GM19239 (cell line): ENCODE measurements at regions not wholly inside any gene's neighbourhood (a gene's known extent, or its start where the extent isn't known, plus 50 kb on each side); places are given as distances from the start of the nearest gene placed in this dataset.
"Not testable (repeated sequence)": the region's sequence is repeated elsewhere in the genome, so short reads cannot be mapped to it uniquely, and the experiment has no call there.

Experiments used
- DNase-seq: peaks from one replicate; pipeline ENCODE4 v3.0.0; 2011; ENCODE audit warnings: low spot score; ENCODE audit not compliant: insufficient read length
- FAIRE-seq: peaks from 2 replicates; lab custom pipeline; 2011; peaks lifted over from hg19 to GRCh38; lab: Jason Lieb, UNC

GRCh38 chr21:21831036-21831435 is 832.8 kb downstream of the NCAM2 start:
- FAIRE-seq: no peak

GRCh38 chr21:21845901-21846300 is 847.7 kb downstream of the NCAM2 start:
- FAIRE-seq: no peak

More at GRCh38 chr21:21831036-21831435, 832.8 kb downstream of the NCAM2 start:
- no peak for DNase-seq

GRCh38 chr21:21851205-21851604 is 853.0 kb downstream of the NCAM2 start:
- DNase-seq (no peak), FAIRE-seq (no peak)

More at GRCh38 chr21:21845901-21846300, 847.7 kb downstream of the NCAM2 start:
- DNase-seq: no peak

GRCh38 chr21:21851657-21852056 is 853.4 kb downstream of the NCAM2 start:
- FAIRE-seq: no peak
- no peak for DNase-seq

DNA sequence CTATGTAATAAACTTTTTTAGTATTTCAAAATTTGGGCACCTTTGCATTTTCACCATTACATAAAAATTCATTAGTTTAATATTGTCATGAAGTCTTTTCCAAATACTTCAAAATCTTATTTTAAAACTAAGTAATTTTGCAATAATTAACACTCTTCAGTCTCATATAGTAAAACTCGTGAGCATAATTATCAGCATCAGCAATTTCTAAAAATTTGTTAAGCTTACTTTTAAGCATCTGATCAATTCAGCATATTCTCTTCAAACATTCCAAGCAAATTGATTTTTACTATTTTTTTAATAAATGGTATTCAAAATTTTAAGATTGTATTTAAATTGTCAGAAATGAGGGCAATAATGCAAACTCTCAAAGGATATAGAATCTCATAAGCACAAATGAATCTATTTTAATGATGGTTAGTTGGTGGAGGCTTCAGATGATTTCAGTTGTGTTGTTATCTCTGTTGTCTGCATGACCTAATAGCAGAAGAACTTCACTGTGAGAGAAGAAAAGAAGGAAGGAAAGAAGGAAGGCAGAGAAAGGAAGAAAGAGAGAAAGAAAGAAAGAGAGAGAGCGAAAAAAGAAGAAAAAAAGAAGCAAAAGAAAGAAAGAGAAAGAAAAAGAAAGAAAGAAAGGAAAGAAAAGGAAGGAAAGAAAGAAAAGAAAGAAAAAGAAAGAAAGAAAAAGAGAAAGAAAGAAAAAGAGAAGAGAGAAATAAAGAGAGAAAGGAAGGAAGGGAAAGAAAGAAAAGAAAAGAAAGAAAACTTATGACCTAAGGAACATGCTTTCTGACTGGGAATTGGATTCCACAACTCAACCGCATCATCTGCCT is 860.5 kb downstream of the NCAM2 start:
- no peak for FAIRE-seq
- DNase-seq: no peak

- no peak for DNase-seq
- FAIRE-seq: no peak
Measured at GRCh38 chr21:21860888-21861287, 862.7 kb downstream of the NCAM2 start.

GRCh38 chr21:21864321-21864840 is 866.2 kb downstream of the NCAM2 start:
- DNase-seq: no peak
- FAIRE-seq: no peak

DNA sequence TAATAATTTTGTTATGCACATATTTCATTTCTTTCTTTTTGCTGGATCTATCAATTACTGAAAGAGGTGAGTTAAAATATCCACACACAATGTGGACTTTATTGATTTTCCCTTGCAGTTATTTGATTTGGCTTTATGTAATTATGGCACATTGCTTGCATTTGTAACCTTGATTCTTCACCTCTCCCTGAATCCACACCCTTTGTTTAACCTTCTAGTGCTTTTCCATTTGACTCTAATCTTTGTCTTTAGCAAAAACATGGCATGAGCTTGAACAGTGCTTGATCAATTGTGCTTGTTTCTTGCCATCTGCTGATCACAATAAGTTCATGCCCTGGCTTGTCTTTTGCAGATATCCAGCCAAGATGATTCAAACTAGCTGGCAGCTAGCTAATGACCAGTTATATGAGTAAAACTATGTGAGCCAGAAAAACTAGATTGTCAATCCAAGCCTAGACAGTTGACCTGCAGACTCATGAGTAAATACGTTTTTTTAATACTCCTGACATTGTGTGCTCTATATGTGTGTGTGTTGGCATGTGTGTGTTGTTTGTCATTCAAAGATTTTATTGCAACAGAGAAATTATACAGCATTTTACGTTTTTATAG is 899.2 kb downstream of the NCAM2 start:
- DNase-seq (no peak), FAIRE-seq (no peak)

DNA sequence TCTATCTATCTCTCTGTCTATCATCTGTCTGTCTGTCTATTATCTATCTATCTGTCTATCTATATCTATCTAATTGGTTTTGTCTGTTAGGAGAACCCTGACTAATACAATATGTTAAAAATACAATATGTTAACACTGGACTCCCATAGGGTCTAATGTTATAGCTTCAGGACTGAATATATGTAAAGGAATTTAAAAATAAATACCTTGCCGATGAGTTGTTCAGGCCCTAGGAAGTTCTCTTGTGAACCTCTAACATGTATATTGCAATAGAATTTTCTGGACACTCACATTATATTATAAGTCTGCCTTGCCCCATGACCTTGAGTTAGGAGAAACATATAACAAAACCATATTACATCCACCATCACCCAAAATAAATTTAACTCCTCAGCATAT is 900.6 kb downstream of the NCAM2 start:
- no peak for FAIRE-seq
- DNase-seq: no peak

GRCh38 chr21:21902416-21902815 is 904.2 kb downstream of the NCAM2 start:
- FAIRE-seq, DNase-seq: not testable (repeated sequence)

DNA sequence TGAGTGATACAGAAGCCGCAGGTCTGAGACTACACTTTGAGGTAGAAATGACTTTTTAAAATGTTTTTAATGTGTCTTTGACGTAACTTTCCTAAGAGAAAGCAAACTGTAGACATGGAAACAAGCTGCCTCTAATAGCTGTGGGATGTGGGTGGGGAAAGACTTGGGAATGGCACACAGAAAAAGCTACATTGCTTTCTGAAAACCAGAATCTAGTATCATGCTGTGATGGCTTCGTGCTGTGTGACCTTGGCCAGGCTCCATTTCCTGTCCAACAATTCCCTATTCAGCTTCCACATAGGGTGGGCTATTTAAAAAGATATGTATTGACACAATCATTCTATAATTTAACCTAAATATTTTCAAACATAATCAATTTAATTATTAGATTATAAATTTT is 909.1 kb downstream of the NCAM2 start:
- DNase-seq: no peak
- FAIRE-seq: no peak

DNA sequence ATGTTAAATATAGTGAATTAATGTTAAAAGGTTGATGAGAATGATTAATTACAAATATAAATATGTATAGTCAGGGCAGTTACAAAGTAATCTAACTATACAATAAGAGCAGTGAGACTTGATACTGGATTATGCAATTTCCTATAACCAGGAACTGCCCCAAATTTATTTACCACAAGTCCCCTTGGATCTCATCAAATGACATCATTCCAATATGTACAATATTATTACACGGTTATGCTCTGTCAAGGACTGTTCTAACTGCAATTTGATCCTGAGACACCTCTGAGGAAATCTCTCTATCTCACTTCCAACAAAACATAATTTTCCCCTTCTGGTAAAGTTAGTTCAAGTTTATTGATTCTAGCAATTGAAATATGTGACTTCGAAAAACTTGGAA is 917.6 kb downstream of the NCAM2 start:
- no peak for FAIRE-seq
- DNase-seq: no peak

GRCh38 chr21:21921410-21922232 is 923.4 kb downstream of the NCAM2 start:
- DNase-seq (no peak), FAIRE-seq (no peak)

DNA sequence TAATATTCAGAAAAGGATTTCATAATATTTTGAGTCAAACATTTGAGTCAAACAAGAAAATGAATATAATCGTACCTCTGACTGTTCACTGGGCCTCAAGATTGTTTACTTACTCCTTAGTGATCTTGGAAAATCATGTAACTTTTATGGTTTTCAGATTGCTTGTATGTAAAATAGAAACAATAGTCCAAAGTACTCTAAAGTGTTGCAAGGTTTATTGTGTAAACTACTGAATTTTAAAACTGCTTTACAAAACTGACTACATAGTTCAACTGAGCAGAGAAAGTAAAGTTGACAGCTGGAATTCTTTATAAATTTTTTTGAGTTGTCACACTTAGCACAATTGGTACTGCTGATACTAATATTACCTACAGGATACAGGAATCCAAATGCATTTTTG is 931.0 kb downstream of the NCAM2 start:
- DNase-seq: no peak
- no peak for FAIRE-seq

- DNase-seq (no peak), FAIRE-seq (no peak)
Measured at GRCh38 chr21:21929789-21930188, 931.6 kb downstream of the NCAM2 start.

DNA sequence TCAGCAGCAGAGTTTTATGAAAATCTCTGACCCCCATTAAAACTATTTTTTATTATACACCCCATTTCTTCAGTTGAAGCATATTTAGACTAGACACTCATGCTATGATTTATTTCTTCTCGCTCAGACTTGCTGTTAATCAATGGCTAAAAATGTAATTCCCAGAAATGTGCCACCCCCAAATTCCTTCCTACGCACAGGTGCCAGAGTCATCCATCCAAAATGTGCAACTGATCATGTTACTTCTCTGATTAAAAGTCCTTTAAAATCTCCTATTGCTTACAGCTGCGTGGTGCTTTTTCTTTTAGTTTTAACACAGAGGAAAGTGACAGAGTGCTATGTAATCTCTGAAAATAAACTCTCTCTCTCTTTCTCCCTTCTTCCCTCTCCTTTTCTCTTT is 954.4 kb downstream of the NCAM2 start:
- no peak for DNase-seq
- FAIRE-seq: no peak

GRCh38 chr21:21955204-21955603 is 957.0 kb downstream of the NCAM2 start:
- FAIRE-seq (no peak), DNase-seq (no peak)

GRCh38 chr21:21957490-21957889 is 959.3 kb downstream of the NCAM2 start:
- no peak for FAIRE-seq
- DNase-seq: no peak

GRCh38 chr21:21963911-21964310 is 965.7 kb downstream of the NCAM2 start:
- DNase-seq (no peak), FAIRE-seq (no peak)

DNA sequence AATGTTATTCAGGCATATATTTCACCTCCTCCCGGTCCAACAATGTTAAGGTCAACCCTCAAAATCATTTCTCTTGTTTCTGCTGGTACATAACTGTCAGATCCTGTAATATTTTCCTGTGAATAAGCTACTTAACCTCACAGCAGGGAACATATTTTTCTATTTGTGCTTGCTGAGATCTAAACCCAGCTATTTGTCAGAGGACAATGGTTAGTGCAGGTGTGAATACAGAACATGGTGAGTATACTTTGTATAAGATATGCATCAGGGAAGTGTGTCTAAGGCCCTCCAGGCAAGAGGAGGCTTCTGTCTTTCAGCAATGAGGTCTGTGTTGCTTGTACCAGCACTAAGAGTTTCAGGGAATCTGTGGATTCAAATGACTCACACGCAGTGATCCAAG is 970.6 kb downstream of the NCAM2 start:
- DNase-seq: no peak
- no peak for FAIRE-seq

DNA sequence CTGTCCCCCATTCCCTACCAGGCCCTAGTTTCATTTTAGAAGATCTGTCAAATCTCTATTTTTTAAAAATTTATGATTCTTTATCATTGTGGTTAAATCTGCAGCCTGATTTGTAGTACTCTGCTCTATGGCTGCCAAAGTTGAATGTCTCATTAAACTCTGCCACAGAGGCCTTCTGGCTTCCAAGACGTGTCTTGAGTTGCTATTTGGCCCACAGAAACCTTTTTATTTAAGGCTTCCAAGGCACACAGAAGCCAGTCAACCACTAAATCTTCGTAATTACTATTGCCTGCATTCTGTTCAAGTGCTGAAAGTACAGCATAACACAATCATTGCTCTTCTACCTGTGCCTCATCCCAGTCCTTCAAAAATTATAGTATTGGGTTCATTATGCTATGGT is 971.0 kb downstream of the NCAM2 start:
- FAIRE-seq: no peak
- DNase-seq: no peak
